GM18951 (cell line): ENCODE measurements at regions not wholly inside any gene's neighbourhood (a gene's known extent, or its start where the extent isn't known, plus 50 kb on each side); places are given as distances from the start of the nearest gene placed in this dataset.
"Not testable (repeated sequence)": the region's sequence is repeated elsewhere in the genome, so short reads cannot be mapped to it uniquely, and the experiment has no call there.

Source experiments
- POLR2A ChIP-seq: IDR thresholded peaks from 4 replicates; pipeline ENCODE4 v1.6.1; 2011; ENCODE audit warnings: mild to moderate bottlenecking; ENCODE audit not compliant: insufficient read length, insufficient read depth; ENCODE audit errors: extremely low read depth
- in situ Hi-C: fragments of 300-500 bp; cut with MboI; formaldehyde crosslinking; loops from one replicate; pipeline ENCODE4 v1.12.0; 2022; ENCODE audit warnings: low sequenced_read_pairs, mixed read lengths, inconsistent platforms; ENCODE audit not compliant: unreplicated experiment

GRCh38 chr20:48329676-48330664 lies 497.8 kb downstream of the PREX1 start:
- in situ Hi-C loops: no loop called here
- no peak for TF ChIP-seq POLR2A

- no peak for TF ChIP-seq POLR2A
Observed at GRCh38 chr20:48329031-48329615, 498.7 kb downstream of the PREX1 start.

GRCh38 chr20:48327848-48328247 lies 500.0 kb downstream of the PREX1 start:
- in situ Hi-C loops: not testable (repeated sequence)

More at GRCh38 chr20:48329031-48329615, 498.7 kb downstream of the PREX1 start:
- in situ Hi-C loops: no loop called here

GRCh38 chr20:48326868-48327267 lies 500.9 kb downstream of the PREX1 start:
- no peak for TF ChIP-seq POLR2A
- in situ Hi-C loops: no loop called here

- TF ChIP-seq POLR2A: no peak
- in situ Hi-C loops: no loop called here
Observed at GRCh38 chr20:48326434-48326691, 501.4 kb downstream of the PREX1 start.

GRCh38 chr20:48325656-48326433 lies 502.0 kb downstream of the PREX1 start:
- no peak for TF ChIP-seq POLR2A
- in situ Hi-C loops: no loop called here

GRCh38 chr20:48324744-48325143 lies 503.1 kb downstream of the PREX1 start:
- in situ Hi-C loops: no loop called here
- no peak for TF ChIP-seq POLR2A

GRCh38 chr20:48321271-48321670 lies 506.5 kb downstream of the PREX1 start:
- in situ Hi-C loops: no loop called here
- TF ChIP-seq POLR2A: no peak

GRCh38 chr20:48319943-48320584 lies 507.7 kb downstream of the PREX1 start:
- TF ChIP-seq POLR2A: no peak

GRCh38 chr20:48317578-48317977 lies 510.2 kb downstream of the PREX1 start:
- in situ Hi-C loops: no loop called here
- no peak for TF ChIP-seq POLR2A

More at GRCh38 chr20:48319943-48320584, 507.7 kb downstream of the PREX1 start:
- in situ Hi-C loops: no loop called here

- in situ Hi-C loops: no loop called here
Observed at GRCh38 chr20:48314925-48315592, 512.7 kb downstream of the PREX1 start.

GRCh38 chr20:48313324-48313723 lies 514.5 kb downstream of the PREX1 start:
- in situ Hi-C loops: no loop called here
- TF ChIP-seq POLR2A: no peak

More at GRCh38 chr20:48314925-48315592, 512.7 kb downstream of the PREX1 start:
- no peak for TF ChIP-seq POLR2A
